GM19324 (cell line): ENCODE measurements at regions not wholly inside any gene's neighbourhood (a gene's known extent, or its start where the extent isn't known, plus 50 kb on each side); places are given as distances from the start of the nearest gene placed in this dataset.
"Not testable (repeated sequence)": the region's sequence is repeated elsewhere in the genome, so short reads cannot be mapped to it uniquely, and the experiment has no call there.

ENCODE experiments used
- ATAC-seq: cut with Tn5 transposase; IDR thresholded peaks from one replicate; pipeline ENCODE4 v1.9.1; 2021; ENCODE audit warnings: mild to moderate bottlenecking, moderate library complexity; ENCODE audit not compliant: unreplicated experiment, low FRiP score

DNA sequence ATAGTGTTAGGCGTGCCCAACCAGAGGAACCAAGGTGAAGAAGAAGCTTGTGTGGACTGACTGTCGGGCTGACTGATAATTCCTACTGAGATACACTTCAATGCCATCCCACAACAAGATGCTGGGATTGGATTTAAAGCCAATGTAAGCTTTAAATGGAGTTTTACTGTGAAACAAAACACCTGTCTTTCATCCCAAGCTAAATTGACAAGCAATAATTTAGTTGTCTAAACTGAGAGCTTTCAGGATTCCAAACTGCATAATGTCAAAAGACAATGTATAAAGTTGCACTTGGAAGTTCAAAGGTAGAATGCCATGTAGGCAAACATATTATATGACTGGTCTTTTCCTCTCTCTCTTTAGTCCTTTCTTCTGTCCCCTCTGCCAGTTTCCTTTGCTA is 1025.3 kb upstream of the FANCL start:
- no peak for ATAC-seq

DNA sequence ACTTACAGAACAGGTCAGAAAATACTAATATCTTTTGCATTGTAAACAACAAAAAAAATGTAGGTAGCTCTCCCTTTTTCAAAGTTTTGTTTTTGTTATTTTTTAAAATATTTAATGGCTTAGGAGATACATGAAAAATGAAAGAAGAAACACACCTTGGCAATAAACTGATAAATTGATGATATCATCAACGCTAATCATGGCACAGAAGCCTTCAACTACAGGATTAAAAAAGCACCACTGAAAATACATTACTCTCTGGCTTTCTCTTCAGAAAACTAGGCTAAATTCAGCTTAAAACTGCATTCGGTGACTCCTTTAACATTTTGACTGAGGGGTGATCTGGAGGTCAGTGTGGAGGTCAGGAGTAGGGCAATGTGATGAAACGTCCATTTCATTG is 1018.8 kb upstream of the FANCL start:
- no peak for ATAC-seq

DNA sequence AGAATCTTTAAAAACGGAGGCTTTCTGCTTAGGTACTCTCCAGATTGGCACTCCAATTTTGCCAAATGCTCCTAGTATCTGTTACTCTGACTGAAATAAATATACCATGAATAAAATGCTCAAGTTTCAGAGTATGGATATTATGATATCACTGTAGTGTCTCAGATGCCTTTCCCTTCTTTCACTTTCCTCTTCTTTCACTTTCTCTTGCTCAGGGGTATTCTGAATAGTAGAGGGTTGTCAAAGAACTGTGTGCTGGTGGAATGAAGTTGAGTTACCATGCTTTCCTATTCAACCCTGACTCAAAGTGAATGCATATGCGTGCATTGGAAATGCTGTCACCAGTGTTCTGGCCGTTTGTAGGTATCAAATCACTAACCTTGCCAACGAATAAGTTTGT is 1015.2 kb upstream of the FANCL start:
- no peak for ATAC-seq

DNA sequence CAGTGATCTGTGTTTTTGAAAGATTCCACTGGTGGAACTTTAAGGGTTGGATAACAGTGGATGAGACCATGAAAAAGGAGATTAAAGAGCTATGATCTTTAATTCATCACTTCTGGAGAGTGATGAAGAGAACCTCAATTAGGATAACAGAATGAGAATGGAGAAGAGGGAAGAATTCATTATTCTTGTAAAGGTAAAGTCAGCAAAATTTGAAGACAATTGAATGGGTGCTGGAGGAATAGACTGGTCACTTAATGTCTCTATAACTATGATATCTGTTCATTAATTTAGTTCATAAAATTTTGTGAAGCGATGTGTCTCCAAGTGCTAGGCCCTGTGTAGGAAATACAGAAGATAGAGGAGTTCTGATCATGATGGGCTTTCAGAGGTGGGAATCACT is 1013.2 kb upstream of the FANCL start:
- ATAC-seq: no peak

DNA sequence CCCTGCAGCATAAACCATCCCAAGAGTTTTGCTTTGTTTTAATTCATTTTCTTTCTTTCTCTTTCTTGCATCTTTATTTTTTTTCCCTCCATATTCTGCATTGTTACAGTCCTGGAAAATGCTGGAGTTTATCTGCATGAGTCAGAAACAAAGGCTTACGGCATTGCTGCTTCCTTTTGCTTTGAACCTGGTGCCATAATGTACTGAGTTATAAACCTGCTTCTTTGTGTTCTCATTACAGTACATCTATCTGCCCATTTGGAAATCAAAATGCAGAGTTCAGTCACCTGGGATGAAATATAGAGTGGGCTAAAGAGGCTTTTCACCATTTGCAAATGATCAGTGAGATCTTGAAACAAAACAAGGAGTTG is 1009.2 kb upstream of the FANCL start:
- no peak for ATAC-seq

DNA sequence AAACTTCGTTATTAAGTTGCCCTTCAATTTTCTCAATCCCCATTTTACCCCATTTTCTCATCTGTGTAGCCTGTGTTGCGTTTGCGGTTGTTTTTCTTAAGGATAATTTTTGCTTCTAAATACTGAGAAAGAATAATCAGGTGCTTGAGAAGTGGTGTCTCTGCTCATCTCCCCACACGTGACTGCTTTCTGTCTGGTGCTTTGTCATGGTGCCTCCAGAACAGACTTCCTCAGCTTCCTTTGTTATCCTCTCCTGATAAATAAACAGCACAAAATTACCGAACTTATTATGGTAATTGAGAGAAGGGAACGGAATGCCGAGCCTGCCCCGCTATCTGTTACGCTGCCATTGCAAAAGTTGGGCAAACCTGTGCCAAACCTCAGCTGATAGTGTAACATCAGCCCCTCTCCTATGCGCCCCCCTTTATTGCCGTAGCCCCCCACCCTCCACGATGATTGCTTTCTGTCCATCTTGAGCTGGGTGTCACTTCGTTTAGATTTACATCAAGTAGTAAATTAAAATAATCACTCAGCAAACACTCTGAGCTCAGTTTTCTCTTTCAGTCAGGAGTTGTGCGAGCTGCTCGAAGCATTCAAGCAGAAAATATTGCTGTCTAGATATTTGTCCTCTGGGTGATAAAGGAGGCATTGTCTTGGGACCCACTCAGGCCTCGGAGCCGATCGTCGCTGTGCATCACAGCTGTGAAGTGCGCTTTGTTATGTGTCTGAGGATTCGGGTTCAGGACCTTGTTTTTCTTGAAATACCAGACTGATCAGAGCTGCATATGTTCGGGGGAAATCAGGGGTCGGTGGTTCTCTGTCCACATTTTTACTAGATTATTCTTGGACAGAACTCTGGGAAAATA is 1008.5 kb upstream of the FANCL start:
- ATAC-seq: no peak

DNA sequence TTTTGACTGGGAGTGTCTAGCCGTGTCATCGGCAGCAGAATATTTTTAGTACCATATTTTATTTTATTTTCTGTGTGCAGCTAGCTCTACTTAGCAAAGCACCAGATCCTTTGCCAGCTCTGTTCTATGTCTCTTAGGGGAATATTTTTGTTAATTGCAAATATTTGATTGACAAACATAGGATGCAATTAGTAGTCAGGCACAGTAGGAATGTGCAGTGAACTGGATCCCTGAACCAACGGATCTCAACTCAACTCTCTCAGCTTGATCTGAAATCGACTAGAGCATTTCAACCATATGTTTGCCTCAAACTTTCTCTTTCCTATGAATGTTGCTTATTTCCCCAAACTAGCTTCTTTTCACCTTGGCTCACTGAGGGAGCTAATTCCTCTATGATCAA is 998.0 kb upstream of the FANCL start:
- no peak for ATAC-seq

DNA sequence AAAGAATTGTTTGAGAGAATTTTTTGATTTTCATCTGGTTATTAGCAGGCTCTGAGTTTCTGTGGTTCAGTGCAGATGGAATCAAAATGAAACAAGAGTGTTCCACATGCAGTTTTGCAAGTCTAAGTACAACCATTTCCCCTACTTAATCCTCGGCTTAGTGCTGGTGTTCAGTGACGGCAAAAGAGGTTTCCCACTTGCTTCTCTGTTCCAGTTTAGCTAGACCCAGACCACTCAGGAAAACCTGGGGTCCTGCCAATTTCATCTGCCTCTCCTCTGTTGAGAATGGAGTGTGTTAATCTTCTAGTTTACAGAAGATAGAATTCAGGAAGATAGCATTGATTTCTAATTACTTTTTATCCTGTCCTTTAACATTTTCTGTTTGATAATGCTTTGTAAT is 996.2 kb upstream of the FANCL start:
- no peak for ATAC-seq

DNA sequence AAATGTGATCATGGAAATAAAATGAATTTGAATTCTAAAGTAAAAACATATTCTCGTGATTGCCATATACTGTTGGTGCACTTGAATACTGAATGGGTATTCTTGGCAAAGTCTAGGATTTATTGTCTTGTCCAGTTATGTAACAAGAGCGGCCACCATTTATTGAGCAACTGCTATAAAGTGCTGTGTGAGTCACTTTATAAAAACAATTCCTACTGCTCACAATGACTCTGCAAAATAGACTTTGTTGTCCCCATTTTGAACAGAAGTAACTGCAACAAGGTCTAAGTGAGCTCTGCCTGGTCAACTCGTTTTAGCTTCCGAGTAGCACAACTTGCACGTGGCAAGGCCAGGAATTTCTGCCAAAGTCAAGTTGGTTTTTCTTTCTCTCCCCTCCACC is 995.6 kb upstream of the FANCL start:
- ATAC-seq: no peak

DNA sequence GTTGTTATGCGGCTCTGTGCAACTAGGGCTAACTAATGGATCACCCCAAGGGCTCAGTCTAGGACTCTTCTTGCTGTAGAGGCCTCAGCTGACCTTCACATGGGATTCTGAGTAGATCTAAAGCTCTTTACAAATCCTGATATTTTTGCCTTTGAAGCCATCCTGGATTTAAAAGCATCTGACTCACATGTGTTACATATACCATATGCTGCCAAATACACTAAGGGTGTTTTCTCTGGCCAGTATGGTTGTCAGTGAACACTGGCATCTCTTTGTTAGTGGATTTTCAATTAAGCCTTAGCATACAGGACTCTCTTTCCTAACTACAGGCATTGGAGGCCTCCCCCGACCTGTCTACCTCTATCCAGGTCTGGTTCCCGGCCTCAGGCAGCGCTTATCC is 992.8 kb upstream of the FANCL start:
- no peak for ATAC-seq

DNA sequence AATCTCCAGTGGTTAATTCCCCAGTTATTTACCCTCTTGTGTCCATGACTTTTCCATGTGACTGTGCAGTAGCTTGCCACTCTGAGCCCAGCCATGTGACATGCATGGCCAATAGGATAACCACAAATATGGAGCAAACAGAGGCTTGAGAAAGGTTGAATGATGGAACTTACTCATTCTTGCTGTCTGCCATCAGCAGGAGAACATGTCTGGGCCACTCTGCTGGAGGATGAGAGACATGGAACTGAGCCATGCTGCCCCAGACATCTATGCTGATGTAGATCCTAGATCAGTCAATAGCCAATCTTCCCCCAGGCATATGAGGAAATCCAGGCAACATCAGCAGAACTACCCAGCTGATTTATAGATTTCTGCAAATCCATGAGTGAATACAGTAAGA is 992.3 kb upstream of the FANCL start:
- no peak for ATAC-seq

DNA sequence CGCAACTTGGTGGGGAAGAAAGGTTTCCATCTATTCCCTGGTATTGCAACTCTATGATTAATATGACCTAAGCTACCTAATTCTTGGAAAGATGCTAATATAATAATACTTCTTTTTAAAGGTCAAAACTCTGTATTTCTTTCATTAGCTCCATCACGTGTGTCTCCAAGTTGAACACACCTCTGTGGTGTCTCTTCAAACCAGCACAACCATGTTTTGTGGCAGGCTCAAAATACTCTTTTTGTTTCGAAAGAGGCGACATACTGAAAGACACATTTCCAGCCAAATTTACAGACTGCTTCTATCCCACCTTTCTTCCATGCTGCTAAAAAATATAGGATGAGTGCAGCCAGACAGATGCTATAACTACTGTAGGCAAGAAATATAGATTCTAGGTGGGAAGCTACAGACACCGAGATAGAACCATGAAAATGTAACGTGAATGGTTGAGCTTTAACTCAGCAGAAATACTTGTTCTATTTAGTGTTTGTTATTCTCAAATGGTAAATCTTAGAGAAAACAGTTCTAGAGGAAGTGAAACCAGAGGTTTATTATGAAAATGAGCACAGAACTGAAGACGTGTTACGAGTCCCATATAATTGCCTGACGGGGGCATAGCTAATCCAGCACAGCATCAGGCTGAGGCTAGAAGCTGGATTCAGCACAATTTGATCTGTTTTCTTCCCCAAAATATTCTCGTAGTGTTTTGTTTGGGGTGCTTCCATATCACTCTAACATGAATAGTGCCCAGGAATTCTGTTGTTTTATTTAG is 991.5 kb upstream of the FANCL start:
- ATAC-seq: peak; percentile 93

DNA sequence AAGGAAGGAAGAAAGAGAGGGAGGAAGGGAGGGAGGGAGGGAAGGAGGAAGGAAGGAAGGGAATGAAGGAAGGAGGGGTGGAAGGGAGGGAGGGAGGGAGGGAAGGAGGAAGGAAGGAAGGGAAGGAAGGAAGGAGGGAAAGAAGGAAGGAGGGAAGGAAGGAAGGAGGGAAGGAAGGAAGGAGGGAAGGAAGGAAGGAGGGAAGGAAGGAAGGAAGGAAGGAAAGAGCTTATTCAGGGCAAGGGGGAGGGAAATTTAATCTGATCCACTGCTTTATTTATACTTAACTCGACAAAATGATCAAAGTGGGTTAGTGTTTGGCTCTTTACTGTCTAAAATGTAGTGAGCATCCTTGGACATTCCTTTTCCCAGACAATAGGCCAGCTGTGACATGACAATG is 985.2 kb upstream of the FANCL start:
- not testable (repeated sequence) for ATAC-seq

DNA sequence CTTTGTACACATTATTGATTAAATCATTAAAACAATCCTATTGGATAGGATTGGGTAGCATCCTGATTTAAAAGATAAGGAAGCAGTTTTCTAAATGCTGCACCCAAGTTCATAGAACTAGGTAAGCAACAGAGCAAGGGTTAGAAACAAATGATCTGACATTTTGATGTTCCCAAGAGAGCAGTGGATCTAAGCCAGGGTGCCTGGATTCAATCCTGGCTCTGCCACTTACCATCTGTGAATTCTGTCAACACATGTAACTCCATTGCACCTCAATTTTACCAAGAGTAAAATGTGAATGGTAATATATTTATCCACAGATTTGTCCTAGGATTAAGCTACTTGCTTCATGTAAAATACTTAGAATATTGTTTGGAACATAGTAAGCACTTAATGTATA is 982.6 kb upstream of the FANCL start:
- no peak for ATAC-seq

DNA sequence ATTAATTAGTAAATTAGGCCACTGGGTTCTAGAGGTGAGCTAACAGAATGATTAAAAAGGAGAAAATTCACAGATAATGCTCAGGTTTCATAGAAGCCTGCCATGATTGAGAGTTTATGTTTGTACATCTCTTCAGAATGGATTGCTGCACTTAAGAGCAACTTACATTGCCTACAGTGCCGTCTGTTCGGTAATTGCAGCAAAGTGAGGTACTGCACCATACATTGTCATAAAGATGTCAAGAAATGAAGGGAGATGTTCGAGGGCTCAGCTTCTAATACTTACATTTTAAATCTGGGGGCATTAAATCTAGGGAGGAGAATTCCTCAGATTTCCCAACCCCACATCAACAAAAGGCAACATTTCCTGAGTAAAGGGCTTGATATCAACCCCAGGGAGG is 976.2 kb upstream of the FANCL start:
- no peak for ATAC-seq

DNA sequence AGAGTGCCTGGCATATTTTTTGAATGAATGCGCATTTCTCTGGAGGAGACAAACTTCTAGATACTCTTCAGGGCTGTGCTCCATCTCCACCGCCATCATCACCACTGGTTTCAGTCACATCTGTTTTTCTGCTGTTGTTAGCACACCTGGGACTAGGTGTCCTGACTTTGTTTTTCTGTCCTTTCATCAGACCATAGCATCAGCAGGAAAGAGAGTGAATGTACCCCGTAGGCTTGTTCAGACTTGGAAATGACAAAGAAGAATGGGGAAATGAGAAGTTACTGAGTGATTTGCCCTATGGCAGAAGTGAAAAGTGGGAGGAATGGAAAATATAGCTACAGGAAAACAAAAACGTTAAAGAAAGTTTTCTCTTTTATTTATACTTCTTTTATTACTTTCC is 965.2 kb upstream of the FANCL start:
- no peak for ATAC-seq

DNA sequence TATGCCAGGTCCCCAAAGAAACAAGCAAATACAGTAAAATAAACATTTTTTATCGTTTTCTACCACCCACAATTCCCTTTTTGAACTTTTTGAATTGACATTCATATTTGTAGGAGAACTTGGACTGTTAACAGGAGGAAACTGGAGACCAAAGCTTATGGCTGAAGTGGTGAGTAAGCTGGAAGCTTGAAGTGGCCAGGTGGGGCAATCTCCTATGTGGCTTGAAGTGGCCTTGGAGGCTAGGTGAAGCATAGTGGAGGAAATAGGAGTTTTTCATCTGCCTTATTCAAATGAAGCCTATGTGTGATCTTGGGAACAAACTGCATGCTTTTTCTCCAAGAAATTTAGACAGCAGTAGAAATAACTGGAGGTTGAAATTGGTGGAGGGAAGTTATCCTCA is 962.9 kb upstream of the FANCL start:
- ATAC-seq: no peak

DNA sequence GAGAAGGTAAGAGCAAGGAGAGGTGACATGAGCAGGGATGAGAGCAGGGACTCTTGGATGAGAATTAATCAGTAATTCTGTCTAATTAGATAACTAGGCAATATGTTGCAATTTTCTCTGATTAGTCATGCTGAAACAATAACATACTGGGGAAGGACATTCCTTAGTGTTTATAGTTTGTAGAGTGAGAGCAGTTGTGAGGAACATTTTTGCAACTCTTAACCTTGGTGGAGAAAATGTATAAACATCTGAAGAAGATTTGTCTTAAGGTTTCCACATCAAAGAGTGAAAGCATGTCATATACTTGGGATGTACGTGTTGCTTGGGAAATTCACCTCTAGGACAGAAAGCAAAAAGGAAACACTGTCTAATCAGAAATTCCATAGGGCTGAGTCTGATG is 955.4 kb upstream of the FANCL start:
- no peak for ATAC-seq

DNA sequence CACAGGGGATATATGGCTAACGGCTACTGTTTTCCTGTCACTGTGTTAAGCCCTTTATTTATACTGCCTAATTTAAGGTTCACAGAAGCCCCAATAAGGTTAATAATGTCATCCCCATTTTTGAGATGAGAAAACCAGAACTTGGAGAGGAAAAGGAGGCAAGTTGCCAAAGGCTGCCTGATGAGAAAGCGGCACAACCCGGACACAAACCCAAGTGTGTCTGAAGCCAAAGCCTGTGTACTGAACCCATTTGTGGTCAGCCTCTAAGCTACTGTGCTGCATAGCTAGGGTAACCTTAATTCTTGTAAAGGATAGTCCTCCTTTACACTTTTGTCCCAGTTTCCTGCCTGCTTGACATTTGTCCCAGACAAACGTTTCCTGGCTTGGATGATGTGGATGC is 954.7 kb upstream of the FANCL start:
- ATAC-seq: no peak

DNA sequence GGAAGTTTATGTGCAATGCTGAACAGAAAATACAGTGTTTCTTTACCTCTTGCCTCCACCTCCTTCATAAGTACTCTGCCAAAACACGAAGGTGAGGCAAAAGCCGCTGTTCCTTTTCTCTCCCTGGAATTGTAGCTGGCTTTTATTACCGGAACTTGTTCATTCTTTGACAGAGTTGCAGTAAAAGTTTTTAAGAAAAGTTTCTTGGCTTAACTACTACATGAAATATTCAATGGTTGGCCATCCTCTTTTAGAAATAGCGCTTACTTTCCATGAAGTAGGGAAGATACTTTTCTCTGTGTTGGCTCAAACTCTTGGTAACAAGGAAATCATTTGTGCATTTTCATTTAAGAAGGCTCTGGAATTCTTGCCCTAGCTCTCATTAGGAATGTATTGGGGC is 950.7 kb upstream of the FANCL start:
- ATAC-seq: no peak

DNA sequence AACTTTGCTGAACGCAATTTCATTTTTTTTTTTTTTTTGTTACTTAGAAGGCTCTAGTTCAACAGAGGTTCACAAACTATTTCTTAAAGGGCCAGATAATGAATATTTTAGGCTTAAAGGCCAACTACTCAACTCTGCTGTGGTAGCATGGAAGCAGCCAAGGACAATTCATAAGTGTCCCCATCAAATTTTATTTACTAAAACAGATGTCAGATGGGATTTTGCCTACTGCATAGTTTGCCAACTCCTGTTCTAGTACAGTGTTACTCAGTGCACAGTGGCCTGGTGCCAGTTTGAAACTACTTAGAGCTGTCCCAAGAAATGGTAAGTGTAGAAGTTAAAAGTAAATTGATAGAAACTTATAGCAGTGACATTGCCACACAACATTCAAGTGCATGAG is 949.4 kb upstream of the FANCL start:
- no peak for ATAC-seq
